ENCODE measurements at regions not wholly inside any gene's neighbourhood (a gene's known extent, or its start where the extent isn't known, plus 50 kb on each side); places are given as distances from the start of the nearest gene placed in this dataset.
"Not testable (repeated sequence)": the region's sequence is repeated elsewhere in the genome, so short reads cannot be mapped to it uniquely, and the experiment has no call there.

DNA sequence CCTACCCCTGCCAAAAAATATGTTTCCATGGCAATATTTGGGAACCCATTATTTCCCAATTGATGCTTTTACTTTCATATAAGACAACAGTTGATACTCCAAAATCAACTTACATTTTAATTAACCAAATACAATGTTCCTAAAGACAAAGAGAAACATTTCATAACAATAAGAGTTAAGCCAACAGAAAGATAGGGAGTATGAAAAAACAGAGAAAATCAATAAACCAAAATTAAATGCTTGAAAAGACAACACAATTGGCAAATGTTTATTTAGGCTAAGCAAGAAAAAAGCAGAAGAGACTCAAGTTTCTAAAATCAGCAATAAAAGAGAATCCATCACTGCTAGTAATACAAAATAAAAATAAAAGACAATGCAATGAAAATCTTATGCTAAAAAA is 123.1 kb upstream of the VPREB1 start:
- DNase-seq (ENCODE audit: low read depth in 2 of 2), result no peak

DNA sequence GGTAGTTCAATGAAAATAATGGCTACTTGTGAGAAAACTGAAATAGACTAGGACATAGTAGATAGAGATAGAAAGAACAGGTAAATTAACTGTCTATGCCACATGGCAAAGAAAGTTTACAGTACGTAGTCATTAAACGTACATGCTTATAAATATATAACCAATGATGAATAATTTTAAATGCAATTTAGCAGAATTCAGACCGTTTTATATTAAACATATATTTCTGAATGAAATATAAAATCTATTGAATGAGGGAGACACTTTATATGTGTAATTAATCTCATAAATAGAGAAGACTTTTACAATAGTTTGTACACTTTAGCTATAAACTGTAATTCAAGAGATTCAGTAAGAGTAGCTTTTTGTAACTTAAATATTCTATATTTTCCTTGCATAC is 124.4 kb upstream of the VPREB1 start:
- no peak for DNase-seq (ENCODE audit: low read depth in 2 of 2)

DNA sequence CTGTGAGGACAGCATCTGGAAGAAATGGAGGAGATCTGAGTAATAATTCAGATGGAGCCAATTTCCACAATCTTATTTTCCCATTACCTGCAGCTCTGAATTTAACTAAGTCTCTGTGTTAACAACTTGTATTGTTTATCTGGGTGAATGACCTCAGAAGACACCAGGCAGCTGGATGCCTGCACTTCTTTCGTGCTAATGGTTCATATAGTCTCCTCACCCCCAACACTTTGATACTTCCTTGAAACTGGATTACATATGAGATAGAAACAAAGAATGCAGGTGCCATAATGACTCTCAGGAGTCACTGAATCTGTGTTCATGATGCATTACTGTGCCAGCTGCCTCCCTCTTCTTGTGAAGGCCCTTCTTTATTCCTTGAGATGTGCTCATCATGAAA is 125.6 kb upstream of the VPREB1 start:
- no peak for DNase-seq (ENCODE audit: low read depth in 2 of 2)

DNA sequence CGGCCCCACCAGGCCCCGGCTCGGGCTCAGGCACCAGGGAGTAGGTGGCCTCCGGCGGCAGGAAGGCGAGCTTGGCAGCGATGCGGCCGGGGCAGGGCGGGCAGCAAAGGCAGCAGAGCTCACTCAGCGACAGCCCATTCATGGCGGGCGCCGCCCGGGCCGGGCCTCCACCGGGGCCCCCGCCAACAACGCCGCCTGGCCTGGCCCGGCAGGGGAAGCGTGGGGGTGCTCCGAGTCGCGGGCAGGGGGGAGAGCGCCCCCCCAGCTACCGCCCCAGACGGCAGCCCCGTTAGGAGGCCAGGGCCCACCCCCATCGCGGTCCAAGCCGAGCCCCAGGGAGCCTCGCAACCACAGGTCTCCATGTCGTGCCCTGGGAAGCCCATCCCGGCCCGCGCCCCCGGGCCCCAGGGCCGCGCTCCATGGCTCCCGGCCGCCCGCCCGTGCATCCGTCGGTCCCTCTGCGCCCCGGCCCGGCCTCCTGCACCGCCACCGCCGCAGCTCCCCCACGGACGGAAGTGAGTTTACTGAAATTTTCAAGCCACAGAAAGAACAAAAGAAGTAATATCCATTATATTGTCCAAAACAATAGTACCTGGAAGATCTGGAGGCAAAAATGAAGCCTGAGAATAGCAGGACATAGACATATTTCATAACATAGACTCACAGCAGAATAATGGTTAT is 126.6 kb upstream of the VPREB1 start:
- not testable (repeated sequence) for DNase-seq (ENCODE audit: low read depth in 2 of 2)

DNA sequence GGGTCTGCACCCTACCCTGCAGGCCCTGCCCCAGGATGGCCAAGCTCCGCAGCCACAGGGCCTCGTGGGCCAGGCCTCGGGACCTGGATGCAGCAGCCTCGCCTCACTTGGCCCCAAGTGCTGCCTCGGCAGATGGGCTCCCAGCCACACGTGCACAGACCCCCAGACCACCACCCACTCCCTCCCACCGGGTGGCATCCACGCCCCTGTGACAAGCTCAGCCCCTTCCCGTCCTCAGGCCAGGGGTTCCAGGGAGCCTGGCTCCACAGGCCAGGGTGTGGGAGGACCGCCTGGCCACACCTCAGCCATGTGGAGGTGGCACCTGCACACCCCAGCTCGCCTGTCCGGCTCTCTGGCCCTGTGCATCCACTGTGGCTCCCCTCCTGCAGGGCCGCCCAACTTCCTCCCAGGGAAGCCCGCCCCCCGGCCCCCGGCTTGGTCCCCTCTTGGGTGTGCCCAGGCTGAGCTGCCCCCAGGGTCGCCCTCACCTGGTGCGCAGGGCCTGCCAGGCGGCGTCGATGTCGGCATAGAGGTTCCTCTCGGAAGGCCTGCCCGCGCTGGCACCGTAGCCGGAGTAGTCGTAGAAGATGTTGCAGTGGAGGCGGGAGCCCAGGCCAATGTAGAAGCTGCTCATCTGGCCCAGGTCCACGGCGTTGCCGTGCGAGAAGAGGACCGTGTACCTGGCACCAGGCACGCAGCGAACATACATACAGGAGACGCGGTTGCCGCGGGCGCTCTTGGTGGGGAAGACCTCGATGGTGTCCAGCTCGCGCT is 127.4 kb upstream of the VPREB1 start:
- not testable (repeated sequence) for DNase-seq (ENCODE audit: low read depth in 2 of 2)

DNA sequence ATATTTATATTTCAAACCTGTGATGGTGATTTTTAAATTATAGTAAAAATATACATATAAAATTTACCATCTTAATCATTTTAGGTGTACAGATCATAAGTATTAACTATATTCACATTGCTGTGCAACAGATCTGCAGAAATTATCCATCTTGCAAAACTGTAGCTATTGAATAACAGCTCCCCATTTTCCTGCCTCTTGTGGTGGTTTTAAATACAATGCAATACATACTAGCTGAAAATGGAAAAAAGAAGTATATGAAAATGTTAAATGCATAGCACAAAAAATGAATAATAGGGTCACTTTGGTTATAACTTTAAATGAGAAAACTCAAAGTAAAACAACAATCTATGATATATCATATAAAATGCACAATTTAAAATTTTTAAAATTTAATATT is 130.9 kb upstream of the VPREB1 start:
- no peak for DNase-seq (ENCODE audit: low read depth in 2 of 2)

DNA sequence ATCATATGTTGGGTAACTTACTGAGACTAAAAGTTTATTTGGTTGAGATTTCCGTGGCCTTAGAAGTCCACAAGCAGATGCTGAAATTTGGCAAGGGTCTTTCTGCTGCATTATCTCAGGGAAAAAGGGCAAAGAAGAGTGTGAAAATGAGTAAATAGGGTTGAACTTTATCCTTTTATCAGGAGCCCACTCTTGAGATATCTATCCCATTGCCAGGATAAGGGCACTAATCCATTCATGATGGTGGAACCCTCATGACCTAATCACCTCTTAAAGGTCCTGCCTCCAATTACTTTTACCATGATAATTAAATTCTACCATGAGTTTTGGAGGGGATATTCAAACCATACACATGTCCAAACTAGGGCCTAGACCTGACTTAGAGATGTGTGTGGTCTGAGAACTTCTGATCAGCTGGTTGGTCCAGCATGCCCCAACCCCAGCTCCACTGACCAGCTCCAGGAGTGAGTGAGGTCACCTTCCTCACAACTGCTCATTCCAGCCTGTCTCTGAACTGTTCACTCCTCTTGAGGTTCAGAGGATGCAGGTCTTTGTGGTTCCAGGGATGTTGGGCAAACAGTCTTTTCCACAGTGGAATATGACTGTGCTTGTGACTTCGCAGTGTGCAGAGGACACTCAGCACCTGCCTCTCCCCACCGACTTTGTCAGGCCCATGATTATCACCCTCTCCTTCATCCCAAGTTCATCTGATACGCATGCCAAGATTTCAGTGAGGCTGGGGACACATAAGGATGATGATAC is 130.1 kb upstream of the TOP3B start:
- DNase-seq (ENCODE audit: low read depth in 2 of 2), result no peak

DNA sequence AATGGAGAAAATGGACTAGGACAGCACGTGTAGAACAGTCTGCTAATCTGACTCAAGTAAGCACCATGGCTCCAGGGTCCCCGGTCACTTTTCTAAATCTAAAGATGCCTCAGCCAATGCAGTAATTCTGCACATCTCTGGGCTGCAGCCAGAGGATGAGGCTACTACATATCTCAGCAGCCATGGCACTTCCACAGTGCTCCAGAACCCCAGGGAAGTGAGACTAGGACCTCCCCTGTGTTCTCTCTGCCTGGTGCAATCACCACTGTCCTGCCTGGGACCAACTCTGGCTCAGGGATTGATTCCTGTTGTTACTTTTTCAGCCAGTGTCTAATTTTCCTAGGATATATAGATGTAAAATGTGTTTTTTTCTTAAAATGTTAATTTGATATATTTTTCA is 129.4 kb upstream of the TOP3B start:
- DNase-seq (ENCODE audit: low read depth in 2 of 2), result no peak

DNA sequence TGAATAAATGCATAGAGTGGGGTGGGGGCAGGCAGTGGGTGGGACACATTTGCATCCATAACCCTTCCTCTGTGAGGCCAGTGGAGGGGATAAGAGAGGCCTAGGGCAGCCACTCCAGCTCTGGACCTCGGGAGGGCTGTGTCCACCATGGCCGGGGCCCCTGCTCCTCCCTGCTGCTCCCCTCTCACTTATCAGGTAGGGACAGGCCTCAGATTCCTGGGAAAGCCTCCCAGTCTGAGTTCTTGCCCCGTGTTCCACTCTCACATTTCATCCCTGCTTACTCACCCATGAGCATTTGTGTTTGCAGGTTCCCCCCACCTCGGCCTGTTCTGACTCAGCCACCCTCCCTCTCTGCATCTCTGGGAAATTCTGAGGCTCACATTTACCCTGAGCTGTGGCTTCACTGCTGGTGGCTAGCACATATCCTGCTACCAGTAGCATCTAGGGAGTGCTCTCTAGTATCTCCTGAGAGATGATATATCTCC is 128.7 kb upstream of the TOP3B start:
- peak; percentile 15 to 27 for DNase-seq (ENCODE audit: low read depth in 2 of 2)

DNA sequence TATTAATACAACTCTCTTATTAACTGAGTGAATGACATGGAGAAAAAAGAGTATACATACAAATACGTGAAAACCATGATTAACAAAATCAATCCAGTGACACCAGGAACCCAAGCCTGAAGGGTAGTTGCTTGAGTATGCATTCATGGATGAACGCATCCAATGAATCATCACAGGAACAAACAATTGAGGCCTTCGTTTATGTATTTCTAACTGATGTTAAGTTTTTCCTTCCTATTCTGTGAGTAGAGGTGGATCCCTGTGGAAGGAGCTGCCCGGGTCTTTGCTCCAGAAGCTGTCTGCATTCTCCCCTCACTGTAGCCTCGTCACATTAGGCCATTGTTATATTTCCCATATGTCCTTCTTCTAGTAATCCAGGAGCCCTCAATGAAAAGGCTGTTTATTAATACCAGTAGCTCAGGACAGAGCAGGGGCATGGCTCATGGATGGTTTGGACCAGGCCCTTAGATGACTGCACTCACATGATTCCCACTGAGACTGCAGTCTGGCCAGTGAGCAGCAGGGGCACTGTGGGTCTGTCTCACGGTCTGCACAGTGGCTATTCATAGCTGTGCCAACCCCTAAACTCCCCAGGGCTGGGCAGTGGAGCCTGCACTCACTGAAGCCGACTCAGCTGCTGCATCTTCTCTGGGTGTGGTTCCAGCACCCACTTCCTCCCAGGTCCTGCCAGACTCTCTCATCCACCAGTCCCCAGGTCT is 128.1 kb upstream of the TOP3B start:
- no peak for DNase-seq (ENCODE audit: low read depth in 2 of 2)

DNA sequence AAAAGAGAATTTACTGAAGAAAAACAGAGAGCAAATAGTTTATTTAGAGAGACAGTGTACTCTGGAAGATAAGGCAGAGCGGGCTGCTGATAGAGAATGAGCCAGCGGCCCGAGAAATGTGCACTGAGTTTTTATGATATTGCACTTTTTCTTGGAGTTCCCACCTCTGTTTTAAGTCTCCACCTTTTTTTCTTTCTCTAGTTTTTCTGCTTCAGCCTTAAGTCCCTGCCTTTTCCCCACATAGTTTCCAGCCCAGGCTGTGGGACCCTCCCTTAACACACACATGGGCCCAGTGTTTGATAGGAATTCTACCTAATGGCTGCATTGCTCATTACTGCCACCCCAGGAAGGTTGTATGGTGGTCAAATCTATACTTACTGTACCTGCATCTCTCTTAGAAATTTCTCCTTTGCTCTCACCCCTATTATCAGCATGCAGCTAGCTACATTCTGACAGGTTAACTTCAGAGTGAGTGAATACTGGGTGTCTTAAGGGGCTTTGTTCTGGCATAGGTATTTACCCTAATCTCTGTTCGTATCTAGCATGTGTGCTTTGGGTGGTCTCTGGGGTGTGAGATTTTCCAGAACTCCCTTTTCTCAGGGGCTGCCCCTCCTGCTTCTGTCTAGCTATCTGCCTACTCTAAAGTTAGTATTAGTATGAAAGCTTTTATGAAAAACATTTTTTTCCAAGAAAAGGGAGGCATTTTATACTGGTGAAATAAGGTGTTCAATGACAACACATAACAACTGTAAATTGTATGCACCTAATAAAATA is 127.3 kb upstream of the TOP3B start:
- DNase-seq (ENCODE audit: low read depth in 2 of 2), result no peak

DNA sequence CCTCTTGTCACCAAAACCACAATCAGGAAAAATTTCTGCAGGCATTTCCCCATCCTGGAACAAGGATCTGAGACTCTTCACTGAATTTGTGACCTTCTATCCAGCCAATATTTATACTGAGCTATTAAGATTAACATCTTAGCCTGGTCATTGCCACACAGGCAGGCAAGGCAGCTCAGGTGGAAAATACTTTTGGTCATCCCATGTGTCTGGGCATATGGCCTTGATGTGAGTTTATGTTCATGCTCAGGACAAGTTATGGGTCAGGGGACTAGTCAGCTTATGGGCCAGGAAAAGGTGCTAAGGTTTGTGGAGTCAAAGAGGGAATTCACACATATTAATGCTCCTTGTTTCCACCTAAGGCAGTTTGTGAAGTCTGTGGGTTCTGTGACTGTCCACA is 124.3 kb upstream of the TOP3B start:
- no peak for DNase-seq (ENCODE audit: low read depth in 2 of 2)

DNA sequence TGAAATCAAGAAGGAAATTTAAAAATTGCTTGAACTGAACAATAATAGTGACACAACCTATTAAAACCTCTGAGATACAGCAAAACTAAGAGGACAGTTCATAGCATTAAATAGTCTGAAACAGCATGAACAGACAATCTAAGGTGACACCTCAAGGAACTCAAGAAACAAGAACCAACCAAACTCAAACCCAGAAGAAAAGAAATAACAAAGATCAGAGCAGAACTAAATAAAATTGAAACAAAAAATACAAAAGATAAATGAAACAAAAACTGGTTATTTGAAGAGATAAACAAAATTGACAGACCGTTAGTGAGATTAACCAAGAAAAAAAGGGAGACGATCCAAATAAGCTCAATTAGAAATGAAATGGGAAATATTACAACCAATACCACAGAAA is 122.8 kb upstream of the TOP3B start:
- no peak for DNase-seq (ENCODE audit: low read depth in 2 of 2)

DNA sequence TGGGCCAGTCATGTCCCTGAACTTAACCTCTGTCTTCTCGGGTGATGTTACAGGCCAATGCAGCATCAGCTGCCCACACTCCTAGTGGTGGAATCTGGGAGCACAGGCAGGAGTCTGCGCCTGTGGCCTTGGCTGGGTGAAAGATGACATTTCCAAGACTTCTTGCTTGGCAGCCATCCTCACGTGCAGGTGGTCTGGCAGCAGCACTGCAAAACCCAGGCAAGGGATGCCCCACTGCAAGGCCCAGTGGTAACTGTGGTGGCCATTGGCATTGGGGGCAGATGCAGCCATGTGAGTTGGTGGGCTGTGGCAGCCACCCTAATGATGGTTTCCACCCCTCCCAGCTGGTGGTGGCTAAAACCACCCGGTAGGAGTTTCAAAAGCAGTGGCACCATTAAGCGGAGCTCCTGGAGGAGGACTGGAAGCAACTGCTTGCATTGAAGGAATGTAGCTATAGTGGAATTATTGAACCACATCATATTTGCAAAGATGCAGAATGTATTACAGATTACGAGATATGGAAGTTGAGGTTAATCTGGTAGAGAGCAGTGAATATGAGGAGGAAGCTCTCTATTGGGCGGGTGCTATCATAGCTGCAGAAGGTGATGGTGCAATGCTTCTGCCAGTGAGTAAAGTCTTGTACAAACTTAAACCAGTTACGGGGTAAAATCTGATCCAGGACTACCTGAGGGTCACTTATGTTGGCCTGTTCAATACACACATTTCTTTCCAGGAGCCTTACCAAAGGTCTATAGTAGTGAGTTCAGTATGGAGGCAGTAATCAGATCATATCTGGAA is 120.7 kb upstream of the TOP3B start:
- no peak for DNase-seq (ENCODE audit: low read depth in 2 of 2)

DNA sequence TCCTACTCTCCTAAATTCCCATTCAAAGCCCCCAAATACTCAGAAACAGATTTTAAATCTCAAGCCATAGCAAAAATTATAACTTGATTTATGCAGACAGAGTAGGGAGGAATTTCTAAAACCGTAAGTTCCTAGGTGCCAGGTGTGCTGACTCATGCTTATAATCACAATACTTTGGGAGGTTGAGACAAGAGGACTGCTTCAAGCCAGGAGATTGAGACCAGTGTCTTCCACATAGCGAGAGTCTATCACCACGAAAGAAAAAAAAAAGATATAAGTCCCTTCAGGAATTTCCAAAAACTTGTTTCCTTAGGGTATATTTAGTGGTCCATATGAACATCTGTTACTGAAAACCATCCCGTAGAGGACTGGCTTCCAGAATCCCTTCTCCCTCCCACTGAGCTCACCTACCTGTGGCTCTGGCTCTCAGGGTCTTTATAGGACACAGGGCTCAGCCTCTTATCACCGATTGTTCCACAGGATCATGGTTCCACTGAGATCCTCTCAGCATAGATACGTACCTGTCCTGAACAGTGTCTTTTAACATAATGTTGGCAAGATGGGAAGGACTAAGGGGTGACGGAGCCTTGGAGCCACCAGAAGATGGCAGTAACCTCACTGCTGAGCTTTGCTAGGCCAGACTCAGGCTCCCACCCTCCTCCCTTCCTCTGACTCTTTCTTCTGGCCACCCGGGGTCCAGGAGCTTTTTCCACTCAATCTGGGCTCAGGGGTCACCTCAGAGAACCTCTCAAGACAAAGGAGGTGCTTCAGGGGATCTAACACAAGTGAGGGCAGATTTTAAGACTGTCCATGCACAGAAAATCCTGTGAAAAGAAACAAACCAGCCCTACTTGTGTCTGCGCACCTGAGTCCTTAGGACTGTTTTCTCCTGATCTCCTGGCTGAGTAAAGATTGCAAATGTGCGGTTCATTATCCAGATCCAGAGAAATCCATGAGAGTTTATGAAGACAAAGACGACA is 117.5 kb upstream of the TOP3B start:
- DNase-seq (ENCODE audit: low read depth in 2 of 2), result no peak

DNA sequence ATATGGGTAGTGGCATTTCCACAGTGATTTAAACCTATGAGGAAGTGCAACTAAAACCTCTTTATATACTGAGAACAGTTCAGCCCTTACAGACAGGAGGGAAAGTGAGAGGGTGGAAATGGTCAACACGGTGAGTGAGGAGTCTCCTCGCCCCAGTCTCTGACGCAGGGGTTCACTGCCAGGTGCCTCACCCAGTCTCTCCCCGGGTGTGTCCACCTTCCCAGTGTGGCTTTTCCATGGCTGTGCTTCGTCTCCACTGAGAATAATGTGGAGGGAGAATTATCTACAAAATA is 116.6 kb upstream of the TOP3B start:
- DNase-seq (ENCODE audit: low read depth in 2 of 2), result no peak

DNA sequence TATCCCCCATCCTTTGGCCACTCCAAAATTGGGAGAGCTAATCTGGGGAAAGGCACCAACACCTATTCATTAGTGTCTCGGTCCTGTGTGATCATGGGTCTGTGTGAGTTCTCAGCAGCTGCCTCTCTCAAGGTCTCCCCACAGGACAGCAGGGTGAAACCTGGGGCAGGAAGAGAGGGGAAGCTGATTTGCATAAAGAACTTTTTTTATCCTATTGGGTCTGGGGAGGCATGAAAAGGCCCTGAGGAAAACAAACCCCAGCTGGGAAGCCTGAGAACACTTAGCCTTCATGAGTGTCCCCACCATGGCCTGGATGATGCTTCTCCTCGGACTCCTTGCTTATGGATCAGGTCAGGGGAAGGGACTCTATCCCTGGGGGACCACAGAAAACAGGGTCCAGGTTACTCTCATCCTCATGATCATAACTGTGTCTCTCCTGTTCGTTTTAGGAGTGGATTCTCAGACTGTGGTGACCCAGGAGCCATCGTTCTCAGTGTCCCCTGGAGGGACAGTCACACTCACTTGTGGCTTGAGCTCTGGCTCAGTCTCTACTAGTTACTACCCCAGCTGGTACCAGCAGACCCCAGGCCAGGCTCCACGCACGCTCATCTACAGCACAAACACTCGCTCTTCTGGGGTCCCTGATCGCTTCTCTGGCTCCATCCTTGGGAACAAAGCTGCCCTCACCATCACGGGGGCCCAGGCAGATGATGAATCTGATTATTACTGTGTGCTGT is 116.0 kb upstream of the TOP3B start:
- DNase-seq (ENCODE audit: low read depth in 2 of 2), result no peak

DNA sequence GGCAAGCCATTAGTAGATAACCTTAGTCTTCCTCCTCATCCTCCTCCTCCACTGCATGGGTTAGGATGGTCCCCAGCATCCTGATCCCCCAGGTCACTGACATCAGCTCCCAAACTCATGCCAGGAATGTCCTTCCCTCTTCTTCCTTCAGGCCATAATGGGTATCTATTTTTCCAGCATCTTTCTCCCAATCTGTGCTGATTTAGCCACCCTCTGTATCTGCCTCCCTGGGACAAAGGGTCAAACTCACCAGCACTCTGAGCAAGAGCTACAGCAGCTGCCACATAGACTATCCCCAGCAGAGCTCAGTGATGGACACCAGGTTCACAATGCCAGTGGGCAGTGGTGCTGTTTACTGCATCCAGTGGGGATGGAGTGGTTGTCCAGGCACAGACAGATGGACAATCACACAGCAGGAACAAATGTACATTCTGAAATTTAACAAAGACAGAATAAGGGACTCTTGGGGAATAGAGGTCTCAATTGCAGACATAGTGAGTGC is 115.2 kb upstream of the TOP3B start:
- no peak for DNase-seq (ENCODE audit: low read depth in 2 of 2)

DNA sequence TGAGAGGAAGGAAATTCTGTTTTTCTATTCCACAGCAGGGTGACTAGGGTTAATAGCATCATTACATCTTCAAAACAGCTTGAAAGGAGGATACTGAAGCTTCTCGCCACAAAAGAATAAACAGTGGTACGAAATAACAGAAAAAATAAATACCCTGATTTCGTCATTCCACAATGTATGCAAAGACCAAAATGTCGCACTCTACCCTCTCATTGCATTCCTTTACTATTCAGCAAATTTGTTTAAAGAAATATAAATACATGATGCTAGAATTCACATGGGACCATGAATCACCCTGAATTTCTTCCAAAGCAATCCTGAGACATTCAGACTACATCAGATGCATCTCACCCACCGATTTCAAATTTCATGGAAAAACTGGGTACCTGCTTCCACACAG is 112.3 kb upstream of the TOP3B start:
- no peak for DNase-seq (ENCODE audit: low read depth in 2 of 2)

All from fibroblast of skin of left biceps (primary cell).